ENCODE measurements at regions not wholly inside any gene's neighbourhood (a gene's known extent, or its start where the extent isn't known, plus 50 kb on each side); places are given as distances from the start of the nearest gene placed in this dataset.

DNA sequence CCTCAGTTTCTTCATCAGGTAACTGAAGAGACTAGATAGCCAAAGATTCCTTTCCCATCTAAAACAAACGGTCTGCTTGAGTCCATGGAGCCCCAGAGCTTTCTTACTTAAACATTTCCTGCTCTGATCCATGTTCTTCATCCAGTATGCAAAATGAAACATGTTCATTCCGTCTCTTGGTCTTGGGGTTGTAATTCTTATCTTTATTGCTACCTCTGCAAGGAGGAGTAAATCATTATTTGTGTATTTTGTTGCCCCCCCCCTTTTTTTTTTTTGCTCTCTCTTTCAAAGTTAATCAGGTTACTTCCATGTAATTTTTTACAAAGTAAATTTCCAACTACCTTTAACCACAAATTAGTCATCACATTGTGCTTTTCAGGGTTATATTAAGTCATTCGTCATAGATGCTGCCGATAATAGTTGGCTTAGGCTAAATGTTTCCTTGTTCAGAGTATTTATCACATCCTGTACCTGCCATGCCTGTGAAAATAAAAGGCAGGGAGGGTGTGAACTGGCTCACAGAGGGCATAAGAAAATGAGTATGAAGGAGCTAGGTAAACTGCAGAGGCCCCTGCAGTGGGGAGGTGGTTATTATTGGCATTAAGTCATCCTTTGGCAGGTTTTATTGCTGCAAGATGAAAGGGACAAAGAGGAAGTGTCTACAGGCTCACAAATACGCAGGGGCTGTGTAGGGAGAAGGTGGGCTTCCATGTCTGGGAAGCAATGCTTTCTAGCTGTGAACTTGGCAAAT lies 76.7 kb upstream of the HS3ST1 start:
- ATAC-seq (no peak), DNase-seq (ENCODE audit: extremely low read depth in 1 of 4, low spot score in 3 of 4) (no peak), FAIRE-seq (no peak)
- H3K27me3 ChIP-seq (ENCODE audit: control insufficient read depth in 2 of 2, insufficient read depth in 2 of 2, low read length in 2 of 2) = no peaks in the 10 kb centered on the region
- no peaks in the 10 kb centered on the region for H3K9me1 ChIP-seq (ENCODE audit: control insufficient read depth, insufficient read depth, low read length)
- no peaks in the 10 kb centered on the region for H3K4me1 ChIP-seq (replicated peaks in 1 of 2; ENCODE audit: control insufficient read depth in 2 of 2, insufficient read depth in 2 of 2, low read length in 2 of 2)
- in situ Hi-C loops (cut with MboI) = no loop called here
- ChIA-PET CTCF (ENCODE audit: low intra/inter-chr PET ratio) (no interaction called here), POLR2A (no interaction called here)
- H3K9ac ChIP-seq (ENCODE audit: insufficient read depth in 1 of 2, low read depth in 2 of 2, low read length in 2 of 2) = no peak overlapping the region
- no peaks in the 10 kb centered on the region for H3K9me3 ChIP-seq (replicated peaks; ENCODE audit: control insufficient read depth, insufficient read depth, low read depth, low read length)
- BruUV-seq (replicated peaks) = no TSS peak
- H3K36me3 ChIP-seq (ENCODE audit: control insufficient read depth, insufficient read depth, low read length) = no peaks in the 10 kb centered on the region
- no peak overlapping the region for H2AFZ ChIP-seq (ENCODE audit: low read depth, low read length)
- no peaks in the 10 kb centered on the region for H4K20me1 ChIP-seq (replicated peaks; ENCODE audit: control insufficient read depth, insufficient read depth, low read length)
- intact Hi-C loops (cut with micrococcal nuclease) = no loop called here
- no peak overlapping the region for H3K27ac ChIP-seq (ENCODE audit: extremely low read depth, low read depth, low read length)
- 0% methylated on average over 5 of the region's 5 CpGs for WGBS (ENCODE audit: insufficient coverage, low coverage, missing lambda C conversion rate)
- no peaks in the 10 kb centered on the region for H3K79me2 ChIP-seq (ENCODE audit: control insufficient read depth, insufficient read depth, low read length)
- no peak overlapping the region for H3K4me2 ChIP-seq (ENCODE audit: insufficient read depth, low read length)
- no peak overlapping the region for H3K4me3 ChIP-seq
- TF ChIP-seq MYBL2 (IDR thresholded peaks at IDR 0.05; ENCODE audit: low read depth) = no peak
- no peak for TF ChIP-seq MYBL2 (CRISPR knock-in tag; IDR thresholded peaks at IDR 0.05; ENCODE audit: borderline replicate concordance)
- no peak for TF ChIP-seq XRCC4 (IDR thresholded peaks at IDR 0.05; ENCODE audit: extremely low read depth, insufficient read depth, insufficient read length)
- TF ChIP-seq FOSL1 (tag; conservative IDR thresholded peaks at IDR 0.05) = no peak
- TF ChIP-seq DACH1 (IDR thresholded peaks at IDR 0.05; ENCODE audit: partially characterized antibody) = no peak
- no peak for TF ChIP-seq RBFOX2 (IDR thresholded peaks at IDR 0.05; ENCODE audit: low read depth, low read length)
- TF ChIP-seq ZNF830 (CRISPR knock-in tag; IDR thresholded peaks at IDR 0.05) = no peak
- TF ChIP-seq, protein P1, sequence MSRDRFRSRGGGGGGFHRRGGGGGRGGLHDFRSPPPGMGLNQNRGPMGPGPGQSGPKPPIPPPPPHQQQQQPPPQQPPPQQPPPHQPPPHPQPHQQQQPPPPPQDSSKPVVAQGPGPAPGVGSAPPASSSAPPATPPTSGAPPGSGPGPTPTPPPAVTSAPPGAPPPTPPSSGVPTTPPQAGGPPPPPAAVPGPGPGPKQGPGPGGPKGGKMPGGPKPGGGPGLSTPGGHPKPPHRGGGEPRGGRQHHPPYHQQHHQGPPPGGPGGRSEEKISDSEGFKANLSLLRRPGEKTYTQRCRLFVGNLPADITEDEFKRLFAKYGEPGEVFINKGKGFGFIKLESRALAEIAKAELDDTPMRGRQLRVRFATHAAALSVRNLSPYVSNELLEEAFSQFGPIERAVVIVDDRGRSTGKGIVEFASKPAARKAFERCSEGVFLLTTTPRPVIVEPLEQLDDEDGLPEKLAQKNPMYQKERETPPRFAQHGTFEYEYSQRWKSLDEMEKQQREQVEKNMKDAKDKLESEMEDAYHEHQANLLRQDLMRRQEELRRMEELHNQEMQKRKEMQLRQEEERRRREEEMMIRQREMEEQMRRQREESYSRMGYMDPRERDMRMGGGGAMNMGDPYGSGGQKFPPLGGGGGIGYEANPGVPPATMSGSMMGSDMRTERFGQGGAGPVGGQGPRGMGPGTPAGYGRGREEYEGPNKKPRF (IDR thresholded peaks at IDR 0.05; ENCODE audit: low read depth, low read length) = no peak
- no peak for TF ChIP-seq NFE2L1 (tag; IDR thresholded peaks at IDR 0.05; ENCODE audit: borderline replicate concordance, low read depth)
- no peak for TF ChIP-seq RBM34 (IDR thresholded peaks at IDR 0.05; ENCODE audit: borderline replicate concordance, insufficient read depth, low read length)
- no peak for TF ChIP-seq HCFC1 (IDR thresholded peaks at IDR 0.05; ENCODE audit: low read depth, low read length)
- TF ChIP-seq MXI1 (IDR thresholded peaks at IDR 0.05; ENCODE audit: low read depth, low read length) = no peak
- TF ChIP-seq KLF10 (CRISPR knock-in tag; IDR thresholded peaks at IDR 0.05) = no peak
- no peak for TF ChIP-seq ZNF143 (CRISPR knock-in tag; IDR thresholded peaks at IDR 0.05)
- no peak for TF ChIP-seq HDGF (IDR thresholded peaks at IDR 0.05)
- no peak for TF ChIP-seq TCF3 (CRISPR knock-in tag; IDR thresholded peaks at IDR 0.05)
- TF ChIP-seq NBN (IDR thresholded peaks at IDR 0.05; ENCODE audit: low read depth) = no peak
- TF ChIP-seq MTF1 (CRISPR knock-in tag; IDR thresholded peaks at IDR 0.05; ENCODE audit: borderline replicate concordance) = no peak
- TF ChIP-seq, protein P2, sequence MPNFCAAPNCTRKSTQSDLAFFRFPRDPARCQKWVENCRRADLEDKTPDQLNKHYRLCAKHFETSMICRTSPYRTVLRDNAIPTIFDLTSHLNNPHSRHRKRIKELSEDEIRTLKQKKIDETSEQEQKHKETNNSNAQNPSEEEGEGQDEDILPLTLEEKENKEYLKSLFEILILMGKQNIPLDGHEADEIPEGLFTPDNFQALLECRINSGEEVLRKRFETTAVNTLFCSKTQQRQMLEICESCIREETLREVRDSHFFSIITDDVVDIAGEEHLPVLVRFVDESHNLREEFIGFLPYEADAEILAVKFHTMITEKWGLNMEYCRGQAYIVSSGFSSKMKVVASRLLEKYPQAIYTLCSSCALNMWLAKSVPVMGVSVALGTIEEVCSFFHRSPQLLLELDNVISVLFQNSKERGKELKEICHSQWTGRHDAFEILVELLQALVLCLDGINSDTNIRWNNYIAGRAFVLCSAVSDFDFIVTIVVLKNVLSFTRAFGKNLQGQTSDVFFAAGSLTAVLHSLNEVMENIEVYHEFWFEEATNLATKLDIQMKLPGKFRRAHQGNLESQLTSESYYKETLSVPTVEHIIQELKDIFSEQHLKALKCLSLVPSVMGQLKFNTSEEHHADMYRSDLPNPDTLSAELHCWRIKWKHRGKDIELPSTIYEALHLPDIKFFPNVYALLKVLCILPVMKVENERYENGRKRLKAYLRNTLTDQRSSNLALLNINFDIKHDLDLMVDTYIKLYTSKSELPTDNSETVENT (CRISPR knock-in tag; IDR thresholded peaks at IDR 0.05) = no peak

All from K562 (cell line).